Vagina (tissue), 2 donors: ENCODE measurements at regions not wholly inside any gene's neighbourhood (a gene's known extent, or its start where the extent isn't known, plus 50 kb on each side); places are given as distances from the start of the nearest gene placed in this dataset.

Source experiments
- DNase-seq, 2 donors: peaks; one replicate each; pipeline ENCODE4 v3.0.0-alpha.2; 2017; ENCODE audit errors: extremely low spot score in 2 of 2
- H3K27ac ChIP-seq: fragments of 200-600 bp; sonication (generic); one replicate; pipeline ENCODE4 v1.5.1; 2019
- H3K27me3 ChIP-seq: fragments of 200-600 bp; sonication (generic); one replicate; pipeline ENCODE4 v1.5.1; 2019
- H3K36me3 ChIP-seq, 2 donors: fragments of 200-600 bp; sonication (generic); one replicate each; pipeline ENCODE4 v1.5.1; 2017 to 2019
- H3K4me1 ChIP-seq: fragments of 200-600 bp; sonication (generic); one replicate; pipeline ENCODE4 v1.5.1; 2019
- H3K4me3 ChIP-seq, 2 donors: fragments of 200-600 bp; sonication (generic); 1 replicate in 1 of 2; 2 replicates in 1 of 2; pipeline ENCODE4 v1.5.1; 2016 to 2019
- H3K9me3 ChIP-seq: fragments of 200-600 bp; sonication (generic); one replicate; pipeline ENCODE4 v1.5.1; 2019
- CTCF ChIP-seq, 3 experiments: fragments of 450-650 bp in 2 of 3; fragments of 200-600 bp in 1 of 3; sonication (generic) in 1 of 3; IDR thresholded peaks; one replicate each; pipeline ENCODE4 v1.5.1; 2017 to 2019; ENCODE audit warnings: antibody characterized with exemption in 3 of 3, mild to moderate bottlenecking in 2 of 3, moderate library complexity in 2 of 3
- POLR2A ChIP-seq, 2 donors: fragments of 450-650 bp; IDR thresholded peaks; one replicate each; pipeline ENCODE4 v1.6.1; 2017; ENCODE audit warnings: antibody characterized with exemption in 2 of 2, mild to moderate bottlenecking in 2 of 2, moderate library complexity in 2 of 2
- POLR2AphosphoS5 ChIP-seq, 2 donors: sonication (generic); formaldehyde crosslinking; IDR thresholded peaks; one replicate each; pipeline ENCODE4 v1.9.0; 2017; ENCODE audit warnings: antibody characterized with exemption in 2 of 2, mild to moderate bottlenecking in 2 of 2, low read depth in 1 of 2; ENCODE audit not compliant: insufficient read depth in 1 of 2
- intact Hi-C: fragments of 100-400 bp; cut with DNase I; formaldehyde crosslinking; loops from one replicate; pipeline ENCODE4 v1.15.1; 2023

GRCh38 chr11:36985562-36985961, 387.5 kb upstream of the RAG2 start:
- TF ChIP-seq CTCF (IDR thresholded peaks at IDR 0.05) = no peak
- TF ChIP-seq POLR2A (IDR thresholded peaks at IDR 0.05) = no peak
- TF ChIP-seq POLR2AphosphoS5 (IDR thresholded peaks at IDR 0.05; ENCODE audit: insufficient read depth in 1 of 2, low read depth in 1 of 2) = no peak
- intact Hi-C loops = loop anchor here (5.0 kb wide), 1 partner anchor 83 kb away; no protein-coding TSS in a partner anchor
- no peak overlapping the region for H3K4me3 ChIP-seq
- H3K4me1 ChIP-seq = no peaks in the 10 kb centered on the region
- no peaks in the 10 kb centered on the region for H3K9me3 ChIP-seq
- no peaks in the 10 kb centered on the region for H3K36me3 ChIP-seq
- no peak overlapping the region for H3K27ac ChIP-seq
- no peak for DNase-seq
- H3K27me3 ChIP-seq = no peaks in the 10 kb centered on the region

DNA sequence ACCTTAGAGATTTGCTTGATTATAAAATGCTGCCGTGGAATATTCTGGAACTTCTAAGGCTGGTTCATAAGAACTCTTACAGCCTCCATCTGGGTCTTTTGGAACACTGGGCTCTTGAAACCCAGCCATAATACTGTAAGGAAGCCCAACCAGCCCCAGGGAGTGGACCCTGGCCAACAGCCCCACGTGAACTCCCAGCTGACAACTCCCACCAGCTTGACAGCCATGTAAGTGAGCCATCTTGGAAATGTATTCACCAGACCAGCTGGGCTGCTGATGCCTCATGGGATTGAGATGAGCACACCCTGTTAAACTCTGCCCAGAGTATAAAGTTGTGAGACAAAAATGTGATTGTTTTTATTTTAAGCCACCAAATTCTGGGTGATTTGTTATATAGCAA, 378.7 kb upstream of the RAG2 start:
- Histone ChIP-seq H3K36me3 (no peaks in the 10 kb centered on the region), H3K4me3 (no peak overlapping the region), H3K4me1 (no peaks in the 10 kb centered on the region), H3K27me3 (no peaks in the 10 kb centered on the region), H3K9me3 (no peaks in the 10 kb centered on the region), H3K27ac (no peak overlapping the region)
- intact Hi-C loops = no loop called here
- TF ChIP-seq POLR2AphosphoS5 (IDR thresholded peaks at IDR 0.05; ENCODE audit: insufficient read depth in 1 of 2, low read depth in 1 of 2) (no peak), POLR2A (IDR thresholded peaks at IDR 0.05) (no peak), CTCF (IDR thresholded peaks at IDR 0.05) (no peak)
- no peak for DNase-seq

DNA sequence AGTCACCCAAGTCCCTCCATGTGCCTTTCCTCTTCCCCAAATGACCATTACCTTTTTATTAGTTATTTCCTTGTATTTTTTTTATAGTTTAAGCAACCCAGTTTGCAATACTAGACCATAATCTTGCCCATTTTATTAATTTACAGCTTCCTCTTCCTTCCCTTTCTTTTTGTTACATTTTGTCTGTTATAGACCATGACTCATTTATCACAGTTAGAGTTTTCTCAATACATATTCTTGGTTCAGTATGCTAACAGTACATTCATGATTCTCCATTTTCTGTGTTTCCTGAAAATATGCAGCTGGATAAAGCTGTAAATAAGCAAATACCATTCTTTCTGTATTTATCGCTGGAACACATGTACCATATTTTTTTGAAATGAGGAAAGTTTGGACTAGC, 376.7 kb upstream of the RAG2 start:
- H3K27ac ChIP-seq = no peak overlapping the region
- no peak overlapping the region for H3K4me3 ChIP-seq
- no peaks in the 10 kb centered on the region for H3K9me3 ChIP-seq
- TF ChIP-seq POLR2AphosphoS5 (IDR thresholded peaks at IDR 0.05; ENCODE audit: insufficient read depth in 1 of 2, low read depth in 1 of 2) (no peak), POLR2A (IDR thresholded peaks at IDR 0.05) (no peak), CTCF (IDR thresholded peaks at IDR 0.05) (no peak)
- no peaks in the 10 kb centered on the region for H3K27me3 ChIP-seq
- intact Hi-C loops = no loop called here
- DNase-seq = no peak
- no peaks in the 10 kb centered on the region for H3K36me3 ChIP-seq
- H3K4me1 ChIP-seq = no peaks in the 10 kb centered on the region

GRCh38 chr11:36953976-36954375, 355.9 kb upstream of the RAG2 start:
- Histone ChIP-seq H3K9me3 (no peaks in the 10 kb centered on the region), H3K36me3 (no peaks in the 10 kb centered on the region), H3K4me3 (no peak overlapping the region), H3K4me1 (no peaks in the 10 kb centered on the region), H3K27ac (no peak overlapping the region), H3K27me3 (no peaks in the 10 kb centered on the region)
- TF ChIP-seq POLR2A (IDR thresholded peaks at IDR 0.05) (no peak), POLR2AphosphoS5 (IDR thresholded peaks at IDR 0.05; ENCODE audit: insufficient read depth in 1 of 2, low read depth in 1 of 2) (no peak)
- intact Hi-C loops = no loop called here
- DNase-seq = no peak

- Histone ChIP-seq H3K36me3 (no peaks in the 10 kb centered on the region), H3K27me3 (no peaks in the 10 kb centered on the region), H3K9me3 (no peaks in the 10 kb centered on the region), H3K4me3 (no peak overlapping the region), H3K4me1 (no peaks in the 10 kb centered on the region), H3K27ac (no peak overlapping the region)
- TF ChIP-seq POLR2A (IDR thresholded peaks at IDR 0.05) = no peak
- TF ChIP-seq POLR2AphosphoS5 (IDR thresholded peaks at IDR 0.05; ENCODE audit: insufficient read depth in 1 of 2, low read depth in 1 of 2) = no peak
- TF ChIP-seq CTCF (IDR thresholded peaks at IDR 0.05) = no peak
- DNase-seq = no peak
- intact Hi-C loops = no loop called here
These were observed 350.6 kb upstream of the RAG2 start for GRCh38 chr11:36948460-36949127.
